T-helper 1 cell treated with Interleukin-12 subunit alpha and Interleukin-12 subunit beta and Interleukin-4 antibody, amounts not matched to agents 30 ng/mL and 1 ng/mL, for 36 hours (primary cell): ENCODE measurements at regions not wholly inside any gene's neighbourhood (a gene's known extent, or its start where the extent isn't known, plus 50 kb on each side); places are given as distances from the start of the nearest gene placed in this dataset.
"Not testable (repeated sequence)": the region's sequence is repeated elsewhere in the genome, so short reads cannot be mapped to it uniquely, and the experiment has no call there.

Source experiments
- intact Hi-C: fragments of 100-400 bp; cut with micrococcal nuclease; formaldehyde crosslinking; loops from one replicate; pipeline ENCODE4 v1.15.1; 2024

DNA sequence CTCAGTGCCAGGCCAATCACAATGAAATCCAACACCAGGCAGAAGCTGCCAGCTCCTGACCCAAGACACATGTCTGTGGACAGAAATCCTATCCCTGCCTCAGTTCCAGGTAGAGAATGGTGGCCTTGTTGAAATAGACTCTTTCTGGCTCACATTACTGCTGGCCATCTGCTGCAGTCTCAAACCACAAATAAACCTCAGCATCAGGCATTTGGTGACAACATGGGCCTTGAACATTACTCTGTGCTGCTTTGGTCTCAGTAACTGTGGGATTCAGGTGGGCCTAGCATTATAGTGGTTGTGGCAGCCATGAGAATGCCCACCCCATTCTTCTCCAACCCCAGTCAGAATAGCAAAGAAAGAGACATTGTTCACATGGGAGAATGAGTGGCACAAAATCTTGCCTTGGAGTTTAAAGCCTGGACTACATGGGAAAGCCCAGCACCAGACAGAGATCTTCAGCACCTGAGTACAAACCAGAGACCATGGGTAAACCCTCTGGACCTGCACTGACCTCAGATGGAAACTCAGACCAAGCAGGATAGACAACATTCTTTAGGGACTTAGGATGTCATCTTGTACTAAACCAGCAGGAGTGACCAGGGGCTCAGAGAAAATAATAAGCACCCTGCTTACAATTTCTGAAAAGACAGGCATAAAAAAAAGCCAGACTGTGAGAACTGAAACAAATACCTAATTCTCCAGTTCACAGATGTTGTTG is 50.4 kb upstream of the TRAM1L1 start:
- intact Hi-C loops = no loop called here

DNA sequence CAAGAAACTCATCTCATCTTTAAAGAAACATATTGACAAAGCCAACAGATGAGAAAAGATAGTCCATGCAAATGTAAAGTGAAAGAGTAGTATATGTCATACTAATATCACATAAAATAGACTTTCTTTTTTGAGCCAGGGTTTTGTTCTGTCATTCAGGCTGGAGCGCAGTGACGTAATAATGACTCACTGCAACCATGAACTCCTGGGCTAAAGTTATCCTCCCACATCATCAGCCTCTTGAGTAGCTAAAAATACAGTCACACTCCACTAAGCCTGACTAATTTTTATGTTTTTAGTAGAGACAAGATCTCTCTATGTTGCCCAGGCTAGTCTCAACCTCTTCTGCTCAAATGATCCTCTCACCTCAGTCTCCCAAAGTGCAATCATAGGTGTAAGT is 51.8 kb upstream of the TRAM1L1 start:
- intact Hi-C loops = no loop called here

DNA sequence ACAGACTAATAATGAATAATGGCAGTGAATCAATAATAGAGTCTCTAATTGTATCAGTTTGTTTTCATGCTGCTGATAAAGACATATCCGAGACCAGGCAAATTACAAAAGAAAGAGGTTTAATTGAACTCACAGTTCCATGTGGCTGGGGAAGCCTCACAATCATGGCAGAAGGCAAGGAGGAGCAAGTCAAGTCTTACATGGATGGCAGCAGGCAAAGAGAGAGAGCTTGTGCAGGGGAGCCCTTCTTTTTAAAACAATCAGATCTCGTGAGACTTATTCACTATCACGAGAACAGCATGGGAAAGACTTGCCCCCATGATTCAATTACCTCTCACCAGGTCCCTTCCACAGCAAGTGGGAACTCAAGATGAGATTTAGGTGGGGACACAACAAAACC is 53.4 kb upstream of the TRAM1L1 start:
- intact Hi-C loops = not testable (repeated sequence)

DNA sequence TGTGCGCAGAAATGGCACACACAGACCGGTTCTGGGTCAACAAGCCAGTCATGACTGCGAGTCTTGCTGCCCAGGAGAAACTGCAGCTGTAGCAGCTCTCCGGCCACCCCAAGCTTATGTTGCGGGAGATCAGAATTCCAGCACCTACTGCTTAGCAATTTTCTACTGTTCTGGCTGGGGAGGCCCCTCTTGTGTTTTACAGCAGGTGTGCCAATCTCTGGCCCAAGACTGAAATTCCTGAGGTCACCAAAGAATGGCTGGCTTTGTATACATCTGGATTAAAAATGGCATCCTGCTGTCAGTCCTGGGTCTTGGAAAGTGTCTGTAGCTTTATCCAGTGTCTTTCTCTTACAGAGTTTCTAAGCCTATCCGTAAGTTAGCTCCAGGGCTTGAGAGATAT is 68.9 kb upstream of the TRAM1L1 start:
- intact Hi-C loops = no loop called here

DNA sequence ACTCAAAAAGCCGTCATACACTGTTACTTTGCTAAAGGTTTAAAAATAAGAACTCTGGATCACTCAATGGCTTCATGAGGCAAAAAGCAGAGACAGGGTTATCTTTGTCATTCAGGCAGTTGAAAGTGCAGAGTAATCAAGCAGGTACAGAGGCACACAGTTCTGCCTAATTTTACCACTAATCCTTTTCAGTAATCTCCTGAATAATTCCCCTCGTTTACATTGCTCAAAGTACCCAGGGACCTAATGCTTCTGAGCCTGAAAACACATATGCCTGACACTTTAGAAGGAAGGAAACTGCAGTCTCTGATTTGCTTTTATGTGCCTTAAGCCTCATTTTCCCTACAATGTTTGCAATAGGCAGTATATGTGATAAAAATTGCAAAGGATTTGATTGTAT is 71.4 kb upstream of the TRAM1L1 start:
- intact Hi-C loops = no loop called here

DNA sequence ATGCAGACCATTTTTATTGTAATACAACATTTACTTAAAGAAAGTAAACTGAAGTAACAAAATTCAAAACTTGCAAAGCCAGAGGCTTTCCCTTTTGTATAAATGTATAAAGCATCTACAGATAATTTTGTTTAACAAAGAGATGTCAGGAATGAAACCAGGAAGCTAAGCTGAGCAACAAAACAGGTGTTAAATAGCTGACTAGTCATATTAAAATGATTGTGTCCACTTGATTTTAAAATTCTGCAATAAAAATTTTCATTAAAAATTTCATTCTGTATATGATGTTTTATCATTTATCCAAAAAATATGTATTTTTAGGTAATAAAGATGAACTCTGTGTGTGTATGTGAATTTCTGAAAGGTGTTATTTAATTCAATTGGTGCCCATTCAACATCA is 72.0 kb upstream of the TRAM1L1 start:
- intact Hi-C loops = no loop called here

DNA sequence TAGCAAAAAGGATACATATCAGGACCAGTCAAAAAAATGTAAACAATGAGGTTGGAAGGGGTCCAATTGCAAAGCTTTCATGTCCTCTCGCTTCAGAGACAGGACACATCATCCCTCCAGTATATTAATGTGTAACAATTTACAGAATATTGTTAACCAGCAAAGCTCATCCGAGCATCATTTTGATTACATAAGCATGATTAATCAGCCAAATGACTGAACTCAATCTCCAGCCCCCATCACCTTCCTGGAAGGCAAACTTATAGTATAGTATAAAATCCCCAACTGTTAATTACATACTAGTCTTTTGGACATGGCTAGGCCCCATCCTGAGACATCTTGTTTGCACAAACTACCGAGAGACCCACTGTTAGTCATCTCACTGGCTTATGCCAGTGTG is 77.6 kb upstream of the TRAM1L1 start:
- intact Hi-C loops = no loop called here

DNA sequence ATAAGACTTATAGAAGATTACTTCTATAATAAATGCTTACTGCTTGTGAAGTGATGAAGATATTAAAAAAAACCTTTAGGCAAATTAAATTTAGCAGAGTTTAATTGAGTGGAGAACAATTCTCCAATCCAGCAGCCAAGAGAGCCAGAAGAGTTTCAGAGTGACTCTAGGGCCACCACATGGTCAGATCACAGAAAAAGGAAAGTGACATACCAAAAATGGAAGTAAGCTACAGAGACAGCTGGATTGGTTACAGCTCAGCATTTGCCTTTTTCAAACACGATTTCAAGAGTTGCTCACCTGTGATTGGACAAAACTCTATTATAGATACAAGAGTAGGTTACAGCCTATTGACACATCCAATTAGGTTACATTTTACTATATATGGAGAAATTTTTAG is 79.0 kb upstream of the TRAM1L1 start:
- intact Hi-C loops = no loop called here

DNA sequence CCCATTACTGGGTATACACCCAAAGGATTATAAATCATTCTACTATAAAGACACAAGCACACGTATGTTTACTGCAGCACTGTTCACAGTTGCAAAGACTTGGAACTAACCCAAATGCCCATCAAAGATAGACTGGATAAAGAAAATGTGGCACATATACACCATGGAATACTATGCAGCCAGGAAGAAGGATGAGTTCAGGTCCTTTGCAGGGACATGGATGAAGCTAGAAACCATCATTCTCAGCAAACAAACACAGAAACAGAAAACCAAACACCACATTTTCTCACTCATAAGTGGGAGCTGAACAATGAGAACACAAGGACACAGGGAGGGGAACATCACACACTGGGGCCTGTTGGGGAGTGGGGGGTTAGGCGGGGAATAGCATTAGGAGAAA is 90.0 kb upstream of the TRAM1L1 start:
- intact Hi-C loops = not testable (repeated sequence)

DNA sequence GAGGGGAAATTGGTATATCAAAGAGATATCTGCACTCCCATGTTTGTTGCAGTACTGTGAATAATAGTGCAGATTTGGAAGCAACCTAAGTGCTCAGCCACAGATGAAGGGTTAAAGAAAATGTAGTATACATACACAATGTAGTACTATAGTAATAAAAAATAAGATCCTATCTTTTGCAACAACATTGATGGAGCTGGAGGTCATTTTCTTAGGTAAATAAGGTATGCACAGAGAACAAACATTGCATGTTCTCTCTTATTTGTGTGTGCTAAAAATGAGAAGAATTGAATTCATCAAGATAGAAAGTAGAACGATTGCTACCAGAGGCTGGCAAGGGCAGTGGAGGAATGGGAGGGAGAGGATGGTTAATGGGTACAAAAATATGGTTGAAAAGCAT is 117.9 kb upstream of the TRAM1L1 start:
- intact Hi-C loops = no loop called here

DNA sequence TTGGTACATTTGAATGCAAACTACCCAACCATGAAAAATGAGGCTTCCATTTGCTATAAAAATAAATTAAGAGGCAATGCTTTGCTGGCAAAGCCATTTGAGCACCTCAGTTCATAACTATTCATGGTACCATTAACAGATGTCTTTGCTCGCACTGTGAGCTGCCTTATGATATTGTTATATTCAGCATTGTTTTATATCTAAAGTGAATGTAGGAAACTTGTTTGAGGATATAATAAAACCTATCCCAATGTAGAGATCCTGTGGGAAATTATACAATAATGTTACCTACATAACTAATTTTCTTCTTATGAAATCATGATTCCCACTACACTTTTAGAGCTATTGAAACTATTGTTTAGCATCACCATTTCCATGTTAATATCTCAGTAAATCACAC is 125.2 kb upstream of the TRAM1L1 start:
- intact Hi-C loops = no loop called here

DNA sequence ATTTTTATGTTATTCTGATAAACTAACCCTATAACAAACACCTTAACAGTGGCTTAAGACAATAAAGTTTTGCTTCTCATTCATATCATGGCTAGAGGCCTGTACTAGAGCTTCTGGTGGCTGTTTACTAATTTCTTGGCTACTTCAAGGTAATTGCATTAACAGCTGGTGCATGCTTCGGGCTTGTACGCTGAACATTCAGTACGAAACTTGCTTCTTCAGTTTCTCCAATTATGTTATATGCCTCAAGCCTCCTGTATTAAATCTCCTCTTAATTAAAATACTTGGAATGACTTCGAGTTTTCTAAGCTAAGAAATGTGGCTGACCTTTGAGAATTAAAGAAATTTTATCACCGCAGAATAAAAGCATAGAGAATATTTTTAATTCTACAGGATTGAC is 138.9 kb upstream of the TRAM1L1 start:
- intact Hi-C loops = no loop called here

DNA sequence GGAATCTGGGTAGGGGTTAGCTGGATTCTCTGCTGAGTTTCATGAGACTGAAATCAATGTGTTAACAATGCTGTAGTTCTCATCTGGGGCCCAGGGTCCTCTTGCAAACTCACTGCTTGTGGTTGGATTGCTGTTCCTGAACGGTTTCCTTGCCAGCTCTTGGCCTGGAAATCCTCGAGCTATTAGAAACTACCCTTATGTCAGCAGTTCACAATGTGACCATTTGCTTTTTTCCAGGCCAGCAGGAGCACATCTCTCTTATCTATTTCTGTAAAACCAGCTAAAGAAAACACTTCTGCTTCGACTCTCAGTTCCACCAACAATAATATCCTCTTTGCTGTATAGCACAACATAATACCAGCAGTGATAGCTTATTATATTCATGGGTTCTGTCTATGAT is 140.1 kb upstream of the TRAM1L1 start:
- intact Hi-C loops = no loop called here

DNA sequence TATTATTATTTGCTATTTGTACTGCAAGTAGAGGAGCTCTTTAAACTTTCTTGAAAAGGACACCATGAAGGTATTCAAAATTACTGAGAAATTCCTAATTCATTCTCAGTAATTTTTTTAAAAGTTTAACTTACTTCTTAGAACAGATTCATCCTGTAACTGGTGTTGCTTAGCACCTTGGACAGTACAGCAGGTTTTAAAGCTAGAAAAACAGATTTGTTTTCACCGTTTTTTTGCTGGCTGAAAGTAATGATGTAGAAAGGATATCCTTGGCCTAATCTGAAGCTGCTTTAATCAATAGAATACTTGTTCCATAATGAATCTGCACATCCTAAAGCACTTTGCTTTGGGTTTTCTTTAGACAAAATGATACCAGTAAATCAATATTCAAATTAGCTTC is 142.5 kb upstream of the TRAM1L1 start:
- intact Hi-C loops = no loop called here

DNA sequence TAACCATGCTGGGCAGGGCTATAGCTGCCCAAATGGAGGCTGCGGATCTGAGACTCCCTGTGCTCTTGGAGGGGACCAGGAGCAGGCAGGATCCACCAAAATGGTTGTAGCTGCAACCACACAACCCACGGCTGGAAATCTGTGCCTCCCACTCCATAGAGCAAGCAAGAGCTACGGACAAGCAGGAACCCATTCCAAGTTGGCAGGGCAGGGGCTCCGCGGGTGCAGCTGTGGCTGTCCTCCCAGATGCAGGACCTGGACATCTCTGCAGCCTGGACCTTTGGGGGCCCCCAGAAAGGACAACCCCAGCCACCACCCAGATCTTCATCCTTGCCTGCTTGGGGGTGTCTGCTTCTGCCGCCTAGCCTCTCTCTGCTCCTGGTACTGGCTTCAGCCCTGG is 154.1 kb upstream of the TRAM1L1 start:
- intact Hi-C loops = no loop called here

DNA sequence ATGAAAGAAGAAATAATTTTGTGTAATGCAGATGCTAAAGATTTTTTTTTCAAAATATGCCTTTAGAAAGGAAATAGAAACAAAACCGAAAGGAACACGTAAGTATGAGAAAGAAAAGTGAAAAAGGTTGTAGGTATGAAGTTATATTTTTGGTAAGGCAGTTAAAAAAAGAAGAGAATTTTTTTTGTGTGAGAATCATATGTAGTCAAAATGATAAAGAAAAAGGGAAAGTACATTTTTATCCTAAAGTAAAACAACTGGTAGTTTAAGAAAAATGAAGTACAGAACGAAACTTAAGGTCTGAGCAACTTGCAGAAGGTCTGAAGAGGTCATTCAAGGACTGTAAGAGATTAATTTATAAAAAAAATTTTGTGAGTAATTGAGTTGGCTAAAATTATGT is 164.0 kb upstream of the TRAM1L1 start:
- intact Hi-C loops = no loop called here

DNA sequence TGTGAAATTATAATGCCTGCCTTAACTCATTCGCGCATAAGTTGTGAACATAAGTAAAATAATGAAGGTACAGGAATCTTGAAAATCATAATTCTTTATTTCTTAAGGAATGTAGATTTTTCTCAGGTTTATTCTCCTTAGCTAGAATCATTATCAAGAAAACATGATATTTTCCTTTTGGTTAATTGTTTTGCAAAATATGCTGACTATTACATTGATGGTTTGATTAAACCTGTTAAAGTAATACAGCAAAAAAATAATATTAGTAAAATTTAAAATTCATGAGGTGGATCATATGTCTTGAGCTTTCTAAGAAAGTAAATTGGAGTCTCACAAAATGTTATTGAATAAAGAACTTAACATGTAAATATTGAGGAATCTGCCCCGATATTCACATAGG is 178.7 kb upstream of the TRAM1L1 start:
- intact Hi-C loops = no loop called here

DNA sequence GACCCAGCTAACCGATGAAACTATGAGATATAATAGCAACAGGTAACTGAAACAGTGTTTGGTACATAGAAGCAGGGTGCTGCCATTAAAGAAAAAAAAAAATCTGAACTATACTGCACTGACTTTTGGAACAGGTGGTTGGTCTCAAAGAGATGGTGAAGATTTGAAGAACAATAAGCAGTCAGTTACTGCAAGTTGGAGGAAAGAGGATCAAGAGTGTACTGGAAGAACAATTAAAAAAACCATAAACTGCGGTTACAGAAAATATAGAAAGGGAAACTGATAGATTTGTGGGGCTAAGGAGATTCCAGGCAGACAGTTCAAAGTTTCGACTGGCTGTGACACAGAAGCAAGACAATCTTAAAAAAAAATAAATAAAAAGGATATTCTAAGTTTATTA is 181.9 kb upstream of the TRAM1L1 start:
- intact Hi-C loops = no loop called here

DNA sequence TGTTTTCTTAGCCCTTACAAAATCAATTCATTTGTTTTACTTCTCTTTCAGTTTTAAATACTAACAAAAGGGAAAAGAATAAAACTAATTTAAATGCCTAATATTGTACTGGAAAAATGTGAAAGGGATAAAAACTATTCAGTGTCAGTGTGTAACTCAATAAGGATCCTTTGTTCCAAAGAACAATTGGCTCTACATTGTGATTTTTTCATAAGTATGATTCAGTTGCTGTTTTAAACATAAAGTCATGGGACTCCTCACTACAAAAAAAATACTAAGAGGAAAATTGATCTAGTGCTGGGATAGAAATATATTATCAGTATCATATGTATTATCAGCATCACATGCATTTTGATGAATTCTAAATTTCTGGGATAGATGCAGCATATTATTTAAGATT is 199.4 kb upstream of the TRAM1L1 start:
- intact Hi-C loops = no loop called here

DNA sequence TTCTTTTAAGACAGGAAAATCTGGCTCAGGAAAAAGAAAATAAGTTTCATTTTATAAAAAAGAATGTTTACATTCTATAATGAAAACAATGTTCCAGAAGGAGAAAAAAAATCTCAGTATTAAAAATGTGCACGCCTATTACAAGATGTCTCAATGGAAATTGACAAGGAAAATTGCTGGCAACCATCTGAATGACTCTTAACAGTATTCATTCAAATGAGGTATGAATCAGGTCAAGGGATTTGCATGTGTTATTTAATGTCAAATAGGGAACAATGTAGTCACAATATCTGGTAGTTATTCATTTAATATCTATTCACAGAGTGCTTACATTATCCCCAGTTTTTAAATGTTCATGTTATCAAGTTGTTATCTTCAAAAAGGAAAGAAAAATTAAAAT is 208.4 kb upstream of the TRAM1L1 start:
- intact Hi-C loops = no loop called here

DNA sequence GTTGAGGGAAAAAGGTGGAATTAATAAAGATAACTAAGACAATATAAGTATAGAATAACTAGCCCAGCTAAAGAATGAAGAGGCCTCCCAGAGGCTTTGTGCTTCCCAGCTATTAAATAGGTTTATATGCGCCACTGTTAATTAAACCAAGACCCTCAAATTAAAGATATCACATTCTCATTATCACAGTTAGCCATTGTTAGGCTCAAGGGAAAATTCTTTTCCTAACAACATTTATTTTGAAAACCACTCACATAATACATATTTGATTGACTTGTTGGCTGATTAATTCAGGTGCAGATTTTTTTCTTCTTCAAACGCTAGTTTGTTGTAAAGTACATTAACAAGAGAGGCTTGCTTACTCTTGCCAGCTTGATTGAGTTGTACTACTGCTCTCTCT is 216.8 kb upstream of the TRAM1L1 start:
- intact Hi-C loops = no loop called here

DNA sequence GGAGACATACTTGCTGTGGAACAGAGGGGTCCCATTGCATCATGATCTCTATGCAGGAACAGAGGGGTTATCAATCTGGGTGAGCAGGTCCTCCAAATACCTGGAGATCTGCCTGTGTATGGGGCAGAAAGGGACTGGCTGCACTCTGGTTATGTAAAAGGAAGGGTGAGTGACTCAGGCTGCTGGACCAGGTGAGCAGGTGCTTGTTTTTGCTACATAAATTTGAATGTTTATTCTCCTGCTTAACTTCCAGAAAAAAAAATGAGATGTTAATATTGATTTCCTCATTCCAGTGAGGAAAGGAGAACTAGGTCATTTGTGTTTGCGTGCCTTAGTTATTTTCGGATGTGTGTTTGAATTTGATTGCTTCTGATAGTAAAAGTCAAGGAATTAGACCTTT is 225.8 kb upstream of the TRAM1L1 start:
- intact Hi-C loops = no loop called here

DNA sequence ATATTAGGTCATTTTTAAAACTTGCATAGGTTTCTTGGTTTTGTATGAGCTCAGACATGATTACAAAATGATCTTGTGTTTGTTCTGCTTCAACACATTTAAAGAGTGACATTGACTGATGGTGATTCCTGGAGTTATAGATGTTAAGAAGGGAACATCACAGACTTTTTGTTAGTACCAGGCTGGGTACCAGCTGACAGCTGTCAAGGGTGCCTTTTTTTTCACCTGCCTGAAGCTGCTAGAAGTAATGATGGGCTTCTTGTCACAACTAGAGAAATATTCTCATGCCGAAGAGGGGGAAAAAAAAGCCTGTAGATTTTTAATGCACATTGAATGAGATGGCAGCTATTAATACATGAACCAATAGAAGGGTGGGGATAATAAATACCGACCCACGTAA is 226.6 kb upstream of the TRAM1L1 start:
- intact Hi-C loops = no loop called here

DNA sequence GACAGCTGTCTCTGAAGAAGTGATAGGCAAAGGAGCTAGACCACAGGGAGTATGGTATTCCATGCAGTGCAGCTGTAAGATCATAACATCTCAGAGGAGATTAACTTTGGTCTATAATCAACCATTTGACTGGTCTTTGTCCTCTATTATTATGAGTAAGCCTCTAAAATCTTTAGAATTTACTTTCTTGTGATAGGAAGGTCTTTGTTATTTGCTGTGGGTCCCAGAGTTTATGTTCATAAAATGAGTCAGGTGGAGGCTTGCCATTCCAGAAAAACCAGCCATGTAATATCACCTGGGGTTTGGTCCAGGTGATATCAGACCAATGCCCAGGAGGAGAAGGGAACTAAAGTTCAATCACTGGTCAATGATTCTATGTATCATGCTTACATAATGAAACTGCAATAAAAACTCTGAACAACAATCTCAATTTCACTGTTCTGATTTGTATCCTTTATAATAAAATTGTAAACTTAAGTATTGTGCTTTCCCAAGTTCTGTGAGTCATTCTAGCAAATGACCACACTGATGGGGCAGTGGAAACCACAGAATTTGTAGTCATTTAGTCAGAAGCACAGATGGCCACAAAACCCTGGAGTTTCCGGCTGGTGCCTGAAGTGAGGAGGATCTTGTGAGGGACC is 239.6 kb upstream of the TRAM1L1 start:
- intact Hi-C loops = no loop called here
